ENCODE measurements at regions not wholly inside any gene's neighbourhood (a gene's known extent, or its start where the extent isn't known, plus 50 kb on each side); places are given as distances from the start of the nearest gene placed in this dataset.

GRCh38 chr5:123786411-123786810 is 274.4 kb downstream of the CSNK1G3 start:
- TF ChIP-seq CREB5 (CRISPR knock-in tag; IDR thresholded peaks at IDR 0.05; ENCODE audit: low read depth) (no peak), ZNF565 (CRISPR knock-in tag; conservative IDR thresholded peaks at IDR 0.05; ENCODE audit: low read depth) (no peak), ZC3H10 (CRISPR knock-in tag; IDR thresholded peaks at IDR 0.05) (no peak), BACH2 (CRISPR knock-in tag; IDR thresholded peaks at IDR 0.05; ENCODE audit: borderline replicate concordance) (no peak), PATZ1 (CRISPR knock-in tag; IDR thresholded peaks at IDR 0.05; ENCODE audit: borderline replicate concordance) (no peak), ZFP30 (CRISPR knock-in tag; IDR thresholded peaks at IDR 0.05) (no peak)
